ENCODE measurements at regions not wholly inside any gene's neighbourhood (a gene's known extent, or its start where the extent isn't known, plus 50 kb on each side); places are given as distances from the start of the nearest gene placed in this dataset.

DNA sequence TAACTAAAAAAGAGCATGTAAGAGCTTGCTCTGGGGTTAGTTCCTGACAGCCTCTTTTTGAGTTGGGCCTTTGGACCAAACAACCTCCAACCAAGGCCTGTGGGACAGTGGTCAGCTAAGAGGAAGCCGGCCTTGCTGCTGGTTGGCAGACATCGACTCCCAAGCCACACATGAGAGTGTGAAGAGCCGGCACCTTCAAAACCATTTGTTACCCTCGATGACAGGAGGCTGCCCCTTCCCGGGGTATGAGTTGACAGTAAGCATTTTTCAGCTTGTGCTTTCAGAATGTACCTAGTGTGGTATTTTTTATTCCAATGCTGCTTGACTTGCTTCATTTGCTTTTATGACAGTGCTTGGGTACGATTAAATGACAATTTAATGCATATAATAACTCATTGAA lies 168.6 kb upstream of the IGFBP7 start:
- no peaks in the 10 kb centered on the region for H3K4me1 Mint-ChIP-seq (ENCODE audit: low read depth)
- H3K4me3 Mint-ChIP-seq (ENCODE audit: low read depth) = no peak overlapping the region
- no peaks in the 10 kb centered on the region for H3K9me3 Mint-ChIP-seq
- no peaks in the 10 kb centered on the region for H3K36me3 Mint-ChIP-seq (ENCODE audit: low read depth)
- no peaks in the 10 kb centered on the region for H3K27me3 Mint-ChIP-seq (ENCODE audit: low read depth)
- H3K27ac Mint-ChIP-seq = no peak overlapping the region
- no peak for DNase-seq (ENCODE audit: low spot score)
- intact Hi-C loops (cut with micrococcal nuclease) = no loop called here

GRCh38 chr4:57274082-57274481 lies 163.9 kb upstream of the IGFBP7 start:
- no peak overlapping the region for H3K27ac Mint-ChIP-seq
- no peaks in the 10 kb centered on the region for H3K9me3 Mint-ChIP-seq
- intact Hi-C loops (cut with micrococcal nuclease) = no loop called here
- no peaks in the 10 kb centered on the region for H3K27me3 Mint-ChIP-seq (ENCODE audit: low read depth)
- H3K36me3 Mint-ChIP-seq (ENCODE audit: low read depth) = no peaks in the 10 kb centered on the region
- H3K4me3 Mint-ChIP-seq (ENCODE audit: low read depth) = no peak overlapping the region
- no peak for DNase-seq (ENCODE audit: low spot score)
- H3K4me1 Mint-ChIP-seq (ENCODE audit: low read depth) = no peaks in the 10 kb centered on the region

- H3K36me3 Mint-ChIP-seq (ENCODE audit: low read depth) = no peaks in the 10 kb centered on the region
- H3K4me3 Mint-ChIP-seq (ENCODE audit: low read depth) = no peak overlapping the region
- no peak for DNase-seq (ENCODE audit: low spot score)
- intact Hi-C loops (cut with micrococcal nuclease) = no loop called here
- no peak overlapping the region for H3K27ac Mint-ChIP-seq
- H3K27me3 Mint-ChIP-seq (ENCODE audit: low read depth) = no peaks in the 10 kb centered on the region
- no peaks in the 10 kb centered on the region for H3K9me3 Mint-ChIP-seq
- no peaks in the 10 kb centered on the region for H3K4me1 Mint-ChIP-seq (ENCODE audit: low read depth)
Observed at GRCh38 chr4:57270346-57270745, 160.2 kb upstream of the IGFBP7 start.

GRCh38 chr4:57265831-57266582 lies 155.8 kb upstream of the IGFBP7 start:
- Mint-ChIP-seq H3K4me1 (ENCODE audit: low read depth) (no peaks in the 10 kb centered on the region), H3K36me3 (ENCODE audit: low read depth) (no peaks in the 10 kb centered on the region), H3K27ac (no peak overlapping the region), H3K4me3 (ENCODE audit: low read depth) (no peak overlapping the region), H3K27me3 (ENCODE audit: low read depth) (no peaks in the 10 kb centered on the region), H3K9me3 (peaks cover 5% of the 10 kb centered on the region)
- intact Hi-C loops (cut with micrococcal nuclease) = no loop called here
- DNase-seq (ENCODE audit: low spot score) = no peak

GRCh38 chr4:57254754-57255153 lies 144.6 kb upstream of the IGFBP7 start:
- intact Hi-C loops (cut with micrococcal nuclease) = no loop called here
- no peaks in the 10 kb centered on the region for H3K27me3 Mint-ChIP-seq (ENCODE audit: low read depth)
- H3K27ac Mint-ChIP-seq = no peak overlapping the region
- no peaks in the 10 kb centered on the region for H3K4me1 Mint-ChIP-seq (ENCODE audit: low read depth)
- H3K4me3 Mint-ChIP-seq (ENCODE audit: low read depth) = no peak overlapping the region
- H3K36me3 Mint-ChIP-seq (ENCODE audit: low read depth) = no peaks in the 10 kb centered on the region
- peaks cover 4% of the 10 kb centered on the region for H3K9me3 Mint-ChIP-seq
- no peak for DNase-seq (ENCODE audit: low spot score)

- H3K9me3 Mint-ChIP-seq = no peaks in the 10 kb centered on the region
- intact Hi-C loops (cut with micrococcal nuclease) = no loop called here
- H3K27me3 Mint-ChIP-seq (ENCODE audit: low read depth) = no peaks in the 10 kb centered on the region
Observed at GRCh38 chr4:57249083-57249482, 138.9 kb upstream of the IGFBP7 start.

DNA sequence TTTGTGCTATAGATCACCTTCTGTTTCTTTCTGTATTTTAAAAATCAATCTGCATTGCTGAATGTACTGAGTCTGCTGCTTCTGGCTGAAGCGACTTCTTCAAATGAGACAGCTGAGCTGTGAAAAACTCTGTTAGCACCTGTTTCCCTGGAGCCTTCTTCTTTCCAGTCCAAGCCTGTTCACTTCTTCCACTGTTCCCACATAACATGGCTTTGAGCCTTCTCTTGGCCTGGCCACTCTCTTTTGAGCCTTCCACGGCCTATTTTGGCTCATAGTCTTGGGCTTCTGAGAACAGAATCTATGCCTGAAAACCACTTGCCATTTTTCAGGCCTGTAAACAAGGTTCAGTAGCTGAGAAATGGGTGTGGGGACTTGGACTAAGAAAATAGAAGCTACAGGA lies 132.9 kb upstream of the IGFBP7 start:
- Mint-ChIP-seq H3K36me3 (ENCODE audit: low read depth) (no peaks in the 10 kb centered on the region), H3K4me3 (ENCODE audit: low read depth) (no peak overlapping the region)
- intact Hi-C loops (cut with micrococcal nuclease) = no loop called here

More at GRCh38 chr4:57249083-57249482, 138.9 kb upstream of the IGFBP7 start:
- H3K27ac Mint-ChIP-seq = no peak overlapping the region
- H3K4me1 Mint-ChIP-seq (ENCODE audit: low read depth) = no peaks in the 10 kb centered on the region
- DNase-seq (ENCODE audit: low spot score) = no peak
- no peak overlapping the region for H3K4me3 Mint-ChIP-seq (ENCODE audit: low read depth)
- no peaks in the 10 kb centered on the region for H3K36me3 Mint-ChIP-seq (ENCODE audit: low read depth)

GRCh38 chr4:57234252-57234775 lies 124.1 kb upstream of the IGFBP7 start:
- Mint-ChIP-seq H3K27ac (no peak overlapping the region), H3K27me3 (ENCODE audit: low read depth) (no peaks in the 10 kb centered on the region), H3K4me1 (ENCODE audit: low read depth) (no peaks in the 10 kb centered on the region), H3K36me3 (ENCODE audit: low read depth) (no peaks in the 10 kb centered on the region), H3K4me3 (ENCODE audit: low read depth) (no peak overlapping the region), H3K9me3 (no peaks in the 10 kb centered on the region)
- intact Hi-C loops (cut with micrococcal nuclease) = no loop called here
- no peak for DNase-seq (ENCODE audit: low spot score)

More for the DNA sequence above, 132.9 kb upstream of the IGFBP7 start:
- H3K27me3 Mint-ChIP-seq (ENCODE audit: low read depth) = no peaks in the 10 kb centered on the region
- H3K27ac Mint-ChIP-seq = no peak overlapping the region
- no peak for DNase-seq (ENCODE audit: low spot score)
- no peaks in the 10 kb centered on the region for H3K9me3 Mint-ChIP-seq
- no peaks in the 10 kb centered on the region for H3K4me1 Mint-ChIP-seq (ENCODE audit: low read depth)

GRCh38 chr4:57233386-57233785 lies 123.2 kb upstream of the IGFBP7 start:
- no peak overlapping the region for H3K4me3 Mint-ChIP-seq (ENCODE audit: low read depth)
- no peaks in the 10 kb centered on the region for H3K9me3 Mint-ChIP-seq
- intact Hi-C loops (cut with micrococcal nuclease) = no loop called here
- DNase-seq (ENCODE audit: low spot score) = no peak
- no peak overlapping the region for H3K27ac Mint-ChIP-seq
- H3K27me3 Mint-ChIP-seq (ENCODE audit: low read depth) = no peaks in the 10 kb centered on the region
- H3K4me1 Mint-ChIP-seq (ENCODE audit: low read depth) = no peaks in the 10 kb centered on the region
- no peaks in the 10 kb centered on the region for H3K36me3 Mint-ChIP-seq (ENCODE audit: low read depth)

- Mint-ChIP-seq H3K36me3 (ENCODE audit: low read depth) (no peaks in the 10 kb centered on the region), H3K27ac (no peak overlapping the region), H3K4me1 (ENCODE audit: low read depth) (no peaks in the 10 kb centered on the region), H3K9me3 (no peaks in the 10 kb centered on the region), H3K4me3 (ENCODE audit: low read depth) (no peak overlapping the region), H3K27me3 (ENCODE audit: low read depth) (no peaks in the 10 kb centered on the region)
- no peak for DNase-seq (ENCODE audit: low spot score)
- intact Hi-C loops (cut with micrococcal nuclease) = no loop called here
Observed at GRCh38 chr4:57231781-57232180, 121.6 kb upstream of the IGFBP7 start.

- Mint-ChIP-seq H3K27me3 (ENCODE audit: low read depth) (no peaks in the 10 kb centered on the region), H3K4me3 (ENCODE audit: low read depth) (no peak overlapping the region), H3K9me3 (no peaks in the 10 kb centered on the region), H3K4me1 (ENCODE audit: low read depth) (no peaks in the 10 kb centered on the region), H3K27ac (no peak overlapping the region), H3K36me3 (ENCODE audit: low read depth) (no peaks in the 10 kb centered on the region)
- intact Hi-C loops (cut with micrococcal nuclease) = no loop called here
- DNase-seq (ENCODE audit: low spot score) = no peak
Observed at GRCh38 chr4:57220734-57221133, 110.5 kb upstream of the IGFBP7 start.

- no peak for DNase-seq (ENCODE audit: low spot score)
- H3K4me3 Mint-ChIP-seq (ENCODE audit: low read depth) = no peak overlapping the region
- H3K4me1 Mint-ChIP-seq (ENCODE audit: low read depth) = no peaks in the 10 kb centered on the region
- H3K27me3 Mint-ChIP-seq (ENCODE audit: low read depth) = no peaks in the 10 kb centered on the region
- no peaks in the 10 kb centered on the region for H3K9me3 Mint-ChIP-seq
- intact Hi-C loops (cut with micrococcal nuclease) = no loop called here
- H3K27ac Mint-ChIP-seq = no peak overlapping the region
- no peaks in the 10 kb centered on the region for H3K36me3 Mint-ChIP-seq (ENCODE audit: low read depth)
Observed at GRCh38 chr4:57220172-57220571, 110.0 kb upstream of the IGFBP7 start.

GRCh38 chr4:57219431-57219830 lies 109.2 kb upstream of the IGFBP7 start:
- intact Hi-C loops (cut with micrococcal nuclease) = no loop called here
- Mint-ChIP-seq H3K4me3 (ENCODE audit: low read depth) (no peak overlapping the region), H3K27ac (no peak overlapping the region), H3K36me3 (ENCODE audit: low read depth) (no peaks in the 10 kb centered on the region), H3K4me1 (ENCODE audit: low read depth) (no peaks in the 10 kb centered on the region), H3K27me3 (ENCODE audit: low read depth) (no peaks in the 10 kb centered on the region), H3K9me3 (no peaks in the 10 kb centered on the region)
- DNase-seq (ENCODE audit: low spot score) = no peak
